IPS-15b (cell line): ENCODE measurements at regions not wholly inside any gene's neighbourhood (a gene's known extent, or its start where the extent isn't known, plus 50 kb on each side); places are given as distances from the start of the nearest gene placed in this dataset.

Experiments used
- H3K27me3 ChIP-seq: one replicate; pipeline ENCODE4 v1.6.1; 2013; ENCODE audit warnings: low read length; ENCODE audit not compliant: control insufficient read depth, insufficient read depth
- H3K36me3 ChIP-seq: one replicate; pipeline ENCODE4 v1.6.1; 2013; ENCODE audit warnings: low read length; ENCODE audit not compliant: control insufficient read depth, insufficient read depth
- H3K4me1 ChIP-seq: one replicate; pipeline ENCODE4 v1.6.1; 2013; ENCODE audit warnings: mild to moderate bottlenecking, low read length; ENCODE audit not compliant: control insufficient read depth, insufficient read depth
- H3K4me3 ChIP-seq: one replicate; pipeline ENCODE4 v1.5.1; 2013; ENCODE audit warnings: low read depth, low read length
- H3K9ac ChIP-seq: one replicate; pipeline ENCODE4 v1.6.1; 2013; ENCODE audit warnings: low read depth, mild to moderate bottlenecking, low read length
- H3K9me3 ChIP-seq: one replicate; pipeline ENCODE4 v1.6.1; 2013; ENCODE audit warnings: mild to moderate bottlenecking, low read length; ENCODE audit not compliant: control insufficient read depth, insufficient read depth

GRCh38 chr10:131810805-131811629 is 89.8 kb upstream of the PPP2R2D start:
- H3K36me3 ChIP-seq, result no peaks in the 10 kb centered on the region
- no peaks in the 10 kb centered on the region for H3K9me3 ChIP-seq
- H3K27me3 ChIP-seq, result no peaks in the 10 kb centered on the region
- H3K9ac ChIP-seq, result no peak overlapping the region
- H3K4me3 ChIP-seq, result no peak overlapping the region
- H3K4me1 ChIP-seq, result no peaks in the 10 kb centered on the region

- no peaks in the 10 kb centered on the region for H3K9me3 ChIP-seq
- H3K4me1 ChIP-seq, result no peaks in the 10 kb centered on the region
- no peak overlapping the region for H3K9ac ChIP-seq
- H3K27me3 ChIP-seq, result no peaks in the 10 kb centered on the region
- no peak overlapping the region for H3K4me3 ChIP-seq
- no peaks in the 10 kb centered on the region for H3K36me3 ChIP-seq
These were observed 89.0 kb upstream of the PPP2R2D start for GRCh38 chr10:131811630-131812403.

GRCh38 chr10:131812736-131813604 is 87.8 kb upstream of the PPP2R2D start:
- H3K9me3 ChIP-seq, result no peaks in the 10 kb centered on the region
- H3K27me3 ChIP-seq, result no peaks in the 10 kb centered on the region
- no peaks in the 10 kb centered on the region for H3K36me3 ChIP-seq
- no peaks in the 10 kb centered on the region for H3K4me1 ChIP-seq
- no peak overlapping the region for H3K4me3 ChIP-seq
- no peak overlapping the region for H3K9ac ChIP-seq

- no peaks in the 10 kb centered on the region for H3K36me3 ChIP-seq
- no peaks in the 10 kb centered on the region for H3K27me3 ChIP-seq
- no peak overlapping the region for H3K4me3 ChIP-seq
- no peaks in the 10 kb centered on the region for H3K9me3 ChIP-seq
- H3K4me1 ChIP-seq, result no peaks in the 10 kb centered on the region
- H3K9ac ChIP-seq, result no peak overlapping the region
These were observed 86.1 kb upstream of the PPP2R2D start for GRCh38 chr10:131814567-131815265.

GRCh38 chr10:131815266-131816156 is 85.3 kb upstream of the PPP2R2D start:
- no peaks in the 10 kb centered on the region for H3K4me1 ChIP-seq
- H3K27me3 ChIP-seq, result no peaks in the 10 kb centered on the region
- no peak overlapping the region for H3K4me3 ChIP-seq
- H3K36me3 ChIP-seq, result no peaks in the 10 kb centered on the region
- H3K9me3 ChIP-seq, result no peaks in the 10 kb centered on the region
- no peak overlapping the region for H3K9ac ChIP-seq

GRCh38 chr10:131816157-131816775 is 84.5 kb upstream of the PPP2R2D start:
- Histone ChIP-seq H3K4me3 (no peak overlapping the region), H3K9ac (no peak overlapping the region), H3K36me3 (no peaks in the 10 kb centered on the region), H3K4me1 (no peaks in the 10 kb centered on the region), H3K9me3 (no peaks in the 10 kb centered on the region), H3K27me3 (no peaks in the 10 kb centered on the region)

GRCh38 chr10:131816941-131817700 is 83.7 kb upstream of the PPP2R2D start:
- no peaks in the 10 kb centered on the region for H3K4me1 ChIP-seq
- no peaks in the 10 kb centered on the region for H3K27me3 ChIP-seq
- no peak overlapping the region for H3K4me3 ChIP-seq
- no peak overlapping the region for H3K9ac ChIP-seq
- no peaks in the 10 kb centered on the region for H3K36me3 ChIP-seq
- no peaks in the 10 kb centered on the region for H3K9me3 ChIP-seq

GRCh38 chr10:131817866-131818509 is 82.8 kb upstream of the PPP2R2D start:
- Histone ChIP-seq H3K9ac (no peak overlapping the region), H3K4me3 (no peak overlapping the region), H3K36me3 (no peaks in the 10 kb centered on the region), H3K9me3 (no peaks in the 10 kb centered on the region), H3K27me3 (no peaks in the 10 kb centered on the region), H3K4me1 (no peaks in the 10 kb centered on the region)

- Histone ChIP-seq H3K9me3 (no peaks in the 10 kb centered on the region), H3K4me3 (no peak overlapping the region), H3K27me3 (no peaks in the 10 kb centered on the region), H3K9ac (no peak overlapping the region), H3K36me3 (no peaks in the 10 kb centered on the region), H3K4me1 (no peaks in the 10 kb centered on the region)
These were observed 82.1 kb upstream of the PPP2R2D start for GRCh38 chr10:131818510-131819234.
